ENCODE measurements at regions not wholly inside any gene's neighbourhood (a gene's known extent, or its start where the extent isn't known, plus 50 kb on each side); places are given as distances from the start of the nearest gene placed in this dataset.

GRCh38 chr12:89845767-89846166 is 137.1 kb upstream of the ATP2B1 start:
- Histone ChIP-seq H3K27me3 (ENCODE audit: insufficient read depth, low read depth, low read length) (no peaks in the 10 kb centered on the region), H3K9me2 (ENCODE audit: insufficient read depth, low read length) (no peaks in the 10 kb centered on the region), H3K4me3 (ENCODE audit: low read length) (no peak overlapping the region), H4K20me1 (ENCODE audit: insufficient read depth) (no peaks in the 10 kb centered on the region), H3F3A (ENCODE audit: insufficient read depth, low read length, poor library complexity, severe bottlenecking) (no peaks in the 10 kb centered on the region), H3K9ac (ENCODE audit: low read length) (no peak overlapping the region), H3K79me2 (replicated peaks; ENCODE audit: insufficient read depth, low read length) (no peaks in the 10 kb centered on the region), H2AFZ (ENCODE audit: low read depth, low read length) (no peak overlapping the region), H3K36me3 (ENCODE audit: insufficient read depth, low read length) (no peaks in the 10 kb centered on the region), H3K27ac (ENCODE audit: low read length) (no peak overlapping the region), H3K9me3 (ENCODE audit: low read length) (no peaks in the 10 kb centered on the region), H3K4me2 (ENCODE audit: low read length) (no peak overlapping the region)
- TF ChIP-seq MXI1 (conservative IDR thresholded peaks at IDR 0.05; ENCODE audit: poor library complexity, severe bottlenecking) (no peak), CTCF (IDR thresholded peaks at IDR 0.05; ENCODE audit: poor library complexity, severe bottlenecking) (no peak), EZH2 (IDR thresholded peaks at IDR 0.05; ENCODE audit: borderline replicate concordance, insufficient read depth, low read length, poor library complexity, severe bottlenecking) (no peak), POLR2AphosphoS5 (IDR thresholded peaks at IDR 0.05) (no peak), EP300 (conservative IDR thresholded peaks at IDR 0.05; ENCODE audit: poor library complexity, severe bottlenecking) (no peak), RAD21 (conservative IDR thresholded peaks at IDR 0.05) (no peak), SMC3 (conservative IDR thresholded peaks at IDR 0.05; ENCODE audit: poor library complexity) (no peak), TAF1 (IDR thresholded peaks at IDR 0.05; ENCODE audit: low read depth) (no peak)
- TF ChIP-seq, protein P1, sequence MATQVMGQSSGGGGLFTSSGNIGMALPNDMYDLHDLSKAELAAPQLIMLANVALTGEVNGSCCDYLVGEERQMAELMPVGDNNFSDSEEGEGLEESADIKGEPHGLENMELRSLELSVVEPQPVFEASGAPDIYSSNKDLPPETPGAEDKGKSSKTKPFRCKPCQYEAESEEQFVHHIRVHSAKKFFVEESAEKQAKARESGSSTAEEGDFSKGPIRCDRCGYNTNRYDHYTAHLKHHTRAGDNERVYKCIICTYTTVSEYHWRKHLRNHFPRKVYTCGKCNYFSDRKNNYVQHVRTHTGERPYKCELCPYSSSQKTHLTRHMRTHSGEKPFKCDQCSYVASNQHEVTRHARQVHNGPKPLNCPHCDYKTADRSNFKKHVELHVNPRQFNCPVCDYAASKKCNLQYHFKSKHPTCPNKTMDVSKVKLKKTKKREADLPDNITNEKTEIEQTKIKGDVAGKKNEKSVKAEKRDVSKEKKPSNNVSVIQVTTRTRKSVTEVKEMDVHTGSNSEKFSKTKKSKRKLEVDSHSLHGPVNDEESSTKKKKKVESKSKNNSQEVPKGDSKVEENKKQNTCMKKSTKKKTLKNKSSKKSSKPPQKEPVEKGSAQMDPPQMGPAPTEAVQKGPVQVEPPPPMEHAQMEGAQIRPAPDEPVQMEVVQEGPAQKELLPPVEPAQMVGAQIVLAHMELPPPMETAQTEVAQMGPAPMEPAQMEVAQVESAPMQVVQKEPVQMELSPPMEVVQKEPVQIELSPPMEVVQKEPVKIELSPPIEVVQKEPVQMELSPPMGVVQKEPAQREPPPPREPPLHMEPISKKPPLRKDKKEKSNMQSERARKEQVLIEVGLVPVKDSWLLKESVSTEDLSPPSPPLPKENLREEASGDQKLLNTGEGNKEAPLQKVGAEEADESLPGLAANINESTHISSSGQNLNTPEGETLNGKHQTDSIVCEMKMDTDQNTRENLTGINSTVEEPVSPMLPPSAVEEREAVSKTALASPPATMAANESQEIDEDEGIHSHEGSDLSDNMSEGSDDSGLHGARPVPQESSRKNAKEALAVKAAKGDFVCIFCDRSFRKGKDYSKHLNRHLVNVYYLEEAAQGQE (IDR thresholded peaks at IDR 0.05; ENCODE audit: borderline replicate concordance) = no peak

DNA sequence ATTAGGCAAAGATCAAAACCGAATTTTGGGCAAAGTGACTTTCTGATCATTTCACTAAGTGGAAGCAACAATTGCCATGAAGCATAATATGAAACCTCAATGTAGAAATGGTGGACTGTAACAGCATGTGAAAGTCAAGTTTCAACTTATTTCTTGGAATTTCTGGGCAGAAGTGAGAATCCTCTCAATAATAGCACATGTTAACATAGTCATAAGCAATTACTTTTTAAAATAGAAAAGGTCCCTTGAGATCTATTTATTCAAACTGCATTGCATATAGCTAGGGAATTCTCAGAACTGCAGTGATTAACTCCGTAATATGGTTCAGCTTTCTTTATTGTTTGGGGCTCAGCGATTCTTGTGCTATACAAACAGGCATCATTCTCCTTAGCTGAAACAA is 136.7 kb upstream of the ATP2B1 start:
- TF ChIP-seq RAD21 (conservative IDR thresholded peaks at IDR 0.05) (no peak), CTCF (IDR thresholded peaks at IDR 0.05; ENCODE audit: poor library complexity, severe bottlenecking) (no peak), MXI1 (conservative IDR thresholded peaks at IDR 0.05; ENCODE audit: poor library complexity, severe bottlenecking) (no peak), SMC3 (conservative IDR thresholded peaks at IDR 0.05; ENCODE audit: poor library complexity) (no peak)
- Histone ChIP-seq H3K27ac (ENCODE audit: low read length) (no peak overlapping the region), H3K36me3 (ENCODE audit: insufficient read depth, low read length) (no peaks in the 10 kb centered on the region), H2AFZ (ENCODE audit: low read depth, low read length) (no peak overlapping the region), H3K9me2 (ENCODE audit: insufficient read depth, low read length) (no peaks in the 10 kb centered on the region), H3K9ac (ENCODE audit: low read length) (no peak overlapping the region), H4K20me1 (ENCODE audit: insufficient read depth) (no peaks in the 10 kb centered on the region), H3K4me3 (ENCODE audit: low read length) (no peak overlapping the region), H3K79me2 (replicated peaks; ENCODE audit: insufficient read depth, low read length) (no peaks in the 10 kb centered on the region), H3F3A (ENCODE audit: insufficient read depth, low read length, poor library complexity, severe bottlenecking) (no peaks in the 10 kb centered on the region), H3K27me3 (ENCODE audit: insufficient read depth, low read depth, low read length) (no peaks in the 10 kb centered on the region), H3K4me2 (ENCODE audit: low read length) (no peak overlapping the region), H3K9me3 (ENCODE audit: low read length) (no peaks in the 10 kb centered on the region)

All from neural cell (in vitro differentiated cells).